SK-N-SH (cell line): ENCODE measurements at regions not wholly inside any gene's neighbourhood (a gene's known extent, or its start where the extent isn't known, plus 50 kb on each side); places are given as distances from the start of the nearest gene placed in this dataset.

ENCODE experiments used
- CTCF ChIA-PET: fragments of 300-600, 350-600 bp; formaldehyde crosslinking; extraction: SDS; loops from one replicate; lab custom pipeline; 2021; lab: Yijun Ruan, JAX
- POLR2A ChIA-PET: fragments of 350-600 bp; sonication (Branson Sonifier 250); formaldehyde crosslinking; extraction: SDS; loops from one replicate; lab custom pipeline; 2020; ENCODE audit warnings: antibody characterized with exemption, inconsistent platforms; lab: Yijun Ruan, JAX
- DNase-seq: peaks from one replicate; pipeline ENCODE4 v3.0.0; 2012
- H2AFZ ChIP-seq: fragments of 200-600 bp; sonication (generic); 2 replicates; pipeline ENCODE4 v1.8.1; 2016; ENCODE audit warnings: antibody characterized with exemption, mild to moderate bottlenecking, low read depth
- H3F3A ChIP-seq: fragments of 200-600 bp; sonication (generic); replicated peaks from 2 replicates; pipeline ENCODE3; 2016; ENCODE audit warnings: antibody characterized with exemption, mild to moderate bottlenecking; ENCODE audit not compliant: insufficient read depth
- H3K27ac ChIP-seq, 2 experiments: fragments of 200-500 bp in 1 of 2; fragments of 200-600 bp in 1 of 2; sonication (Bioruptor generic) in 1 of 2; sonication (generic), shearing (Covaris generic) in 1 of 2; 2 replicates each; pipeline versions ENCODE4 v1.5.1 to v1.6.1; 2014 to 2016; ENCODE audit warnings: low read depth in 2 of 2, inconsistent platforms in 1 of 2, low read length in 1 of 2, mild to moderate bottlenecking in 1 of 2, mixed read lengths in 1 of 2
- H3K27me3 ChIP-seq: fragments of 200-600 bp; sonication (generic), shearing (Covaris generic); 2 replicates; pipeline ENCODE4 v1.6.1; 2016; ENCODE audit warnings: mixed run types; ENCODE audit not compliant: insufficient read depth
- H3K36me3 ChIP-seq, 2 experiments: fragments of 200-500 bp in 1 of 2; fragments of 200-600 bp in 1 of 2; sonication (Bioruptor generic) in 1 of 2; sonication (generic) in 1 of 2; replicated peaks in 1 of 2; 2 replicates each; pipeline versions ENCODE3 to v1.5.1; 2014 to 2016; ENCODE audit warnings: low read length in 1 of 2, mild to moderate bottlenecking in 1 of 2; ENCODE audit not compliant: insufficient read depth in 2 of 2, control insufficient read depth in 1 of 2
- H3K4me1 ChIP-seq, 2 experiments: fragments of 200-500 bp in 1 of 2; fragments of 200-600 bp in 1 of 2; sonication (Bioruptor generic) in 1 of 2; sonication (generic), shearing (Covaris generic) in 1 of 2; 2 replicates each; pipeline versions ENCODE4 v1.5.1 to v1.6.1; 2014 to 2016; ENCODE audit warnings: low read depth in 1 of 2, low read length in 1 of 2, mixed run types in 1 of 2; ENCODE audit not compliant: insufficient read depth in 2 of 2, control insufficient read depth in 1 of 2
- H3K4me2 ChIP-seq: fragments of 200-600 bp; sonication (generic), shearing (Covaris generic); 2 replicates; pipeline ENCODE4 v1.6.1; 2017; ENCODE audit warnings: mixed run types
- H3K4me3 ChIP-seq, 2 experiments: fragments of 200-500 bp in 1 of 2; fragments of 200-600 bp in 1 of 2; sonication (Bioruptor generic) in 1 of 2; sonication (generic), shearing (Covaris generic) in 1 of 2; 2 replicates each; pipeline versions ENCODE4 v1.5.1 to v1.8.1; 2014 to 2016; ENCODE audit warnings: low read depth in 2 of 2, inconsistent platforms in 1 of 2, low read length in 1 of 2, mild to moderate bottlenecking in 1 of 2, mixed read lengths in 1 of 2, moderate library complexity in 1 of 2
- H3K79me2 ChIP-seq: fragments of 200-600 bp; sonication (generic); 2 replicates; pipeline ENCODE4 v1.8.1; 2017; ENCODE audit warnings: mild to moderate bottlenecking; ENCODE audit not compliant: insufficient read depth
- H3K9ac ChIP-seq: fragments of 200-600 bp; sonication (generic); 2 replicates; pipeline ENCODE4 v1.6.1; 2017; ENCODE audit warnings: mixed run types
- H3K9me2 ChIP-seq: fragments of 200-600 bp; sonication (generic); 2 replicates; pipeline ENCODE4 v1.6.1; 2017; ENCODE audit warnings: mixed run types
- H3K9me3 ChIP-seq: fragments of 200-600 bp; sonication (generic); 2 replicates; pipeline ENCODE4 v1.6.1; 2017; ENCODE audit warnings: mixed run types, mild to moderate bottlenecking, moderate library complexity
- H4K20me1 ChIP-seq: fragments of 200-600 bp; sonication (generic); 2 replicates; pipeline ENCODE4 v1.6.1; 2017; ENCODE audit warnings: mild to moderate bottlenecking, mixed run types; ENCODE audit not compliant: insufficient read depth
- CHD2 ChIP-seq: fragments of 150-350 bp; IDR thresholded peaks from 2 replicates; pipeline ENCODE4 v1.6.1; 2018; ENCODE audit warnings: low read length; ENCODE audit not compliant: partially characterized antibody
- CTCF ChIP-seq: fragments of 200-600 bp; sonication (generic); IDR thresholded peaks from 2 replicates; pipeline ENCODE4 v1.6.1; 2017; ENCODE audit warnings: antibody characterized with exemption, mild to moderate bottlenecking, moderate library complexity
- ELF1 ChIP-seq: IDR thresholded peaks from 2 replicates; pipeline ENCODE4 v1.4.0; 2012
- EZH2phosphoT487 ChIP-seq: fragments of 200-600 bp; sonication (generic); IDR thresholded peaks from 2 replicates; pipeline ENCODE4 v1.6.1; 2017; ENCODE audit warnings: low read depth, mixed run types, mild to moderate bottlenecking, antibody characterized with exemption, moderate library complexity, borderline replicate concordance
- FOSL2 ChIP-seq: IDR thresholded peaks from 2 replicates; pipeline ENCODE4 v1.4.0; 2012; ENCODE audit warnings: low read depth, mild to moderate bottlenecking, moderate library complexity, borderline replicate concordance
- FOXJ3 ChIP-seq: sonication (generic); formaldehyde crosslinking; IDR thresholded peaks from 2 replicates; pipeline ENCODE4 v1.5.1; 2020; ENCODE audit warnings: mild to moderate bottlenecking, missing genetic modification reagents
- FOXM1 ChIP-seq: IDR thresholded peaks from 2 replicates; pipeline ENCODE4 v1.4.0; 2012; ENCODE audit warnings: low read depth, mild to moderate bottlenecking
- IRF3 ChIP-seq: fragments of 150-350 bp; IDR thresholded peaks from 2 replicates; pipeline ENCODE4 v1.6.1; 2016; ENCODE audit warnings: mild to moderate bottlenecking, low read depth, low read length
- JUND ChIP-seq: IDR thresholded peaks from 2 replicates; pipeline ENCODE4 v1.4.0; 2012
- NFIC ChIP-seq: IDR thresholded peaks from 2 replicates; pipeline ENCODE4 v1.4.0; 2012; ENCODE audit warnings: borderline replicate concordance
- PBX3 ChIP-seq: IDR thresholded peaks from 2 replicates; pipeline ENCODE4; 2012
- POLR2AphosphoS5 ChIP-seq: IDR thresholded peaks from 2 replicates; pipeline ENCODE4 v1.6.1; 2012; ENCODE audit warnings: low read depth, low read length
- RAD21 ChIP-seq: IDR thresholded peaks from 2 replicates; pipeline ENCODE4 v1.6.1; 2012; ENCODE audit warnings: mild to moderate bottlenecking, low read length
- RCOR1 ChIP-seq: fragments of 150-350 bp; IDR thresholded peaks from 2 replicates; pipeline ENCODE4 v1.6.1; 2017; ENCODE audit warnings: antibody characterized with exemption, low read length
- RFX5 ChIP-seq: IDR thresholded peaks from 2 replicates; pipeline ENCODE4 v1.6.1; 2012; ENCODE audit warnings: mild to moderate bottlenecking, improper control_type of control experiment, low read length
- RXRA ChIP-seq: IDR thresholded peaks from 2 replicates; pipeline ENCODE4 v1.4.0; 2012; ENCODE audit warnings: low read depth, mild to moderate bottlenecking, borderline replicate concordance
- SIN3A ChIP-seq: IDR thresholded peaks from 2 replicates; pipeline ENCODE4 v1.6.1; 2012; ENCODE audit warnings: low read depth, mild to moderate bottlenecking, low read length, moderate library complexity, borderline replicate concordance
- TAF1 ChIP-seq: IDR thresholded peaks from 2 replicates; pipeline ENCODE4 v1.6.1; 2012; ENCODE audit warnings: low read depth, mild to moderate bottlenecking, low read length, moderate library complexity, borderline replicate concordance
- USF1 ChIP-seq: IDR thresholded peaks from 2 replicates; pipeline ENCODE4 v1.4.0; 2012; ENCODE audit warnings: low read depth, borderline replicate concordance
- YY1 ChIP-seq: IDR thresholded peaks from 2 replicates; pipeline ENCODE4 v1.4.0; 2012; ENCODE audit warnings: low read depth, mild to moderate bottlenecking
- WGBS: methylation state at CpG from one replicate; pipeline ENCODE4 v1.1.6; 2017; ENCODE audit warnings: low lambda C conversion rate; 5-methylcytosine and 5-hydroxymethylcytosine counted together

GRCh38 chr22:22740560-22741276 is 96.3 kb downstream of the GGTLC2 start:
- Histone ChIP-seq H4K20me1 (no peaks in the 10 kb centered on the region), H3K4me3 (no peak overlapping the region), H2AFZ (no peak overlapping the region), H3K36me3 (no peaks in the 10 kb centered on the region), H3K9ac (no peak overlapping the region), H3K9me3 (no peaks in the 10 kb centered on the region), H3K4me2 (no peak overlapping the region), H3K27me3 (no peaks in the 10 kb centered on the region; the same call in 1 of the 2 replicates), H3K9me2 (no peaks in the 10 kb centered on the region), H3K27ac (no peak overlapping the region), H3F3A (no peaks in the 10 kb centered on the region), H3K4me1 (no peaks in the 10 kb centered on the region; a peak in 1 of 4 replicates), H3K79me2 (no peaks in the 10 kb centered on the region)
- no peak for TF ChIP-seq PBX3
- no peak for TF ChIP-seq RCOR1
- TF ChIP-seq CTCF, result no peak
- TF ChIP-seq NFIC, result no peak
- TF ChIP-seq FOXM1, result no peak
- WGBS, result 9% methylated on average over 5 of the region's 5 CpGs
- CTCF ChIA-PET, result interaction anchor here (0.7 to 5.6 kb wide), 4 partner anchors 13 to 48 kb away, joined by 3 to 27 read pairs (median 6); no protein-coding TSS in a partner anchor
- POLR2A ChIA-PET, result no interaction called here
- DNase-seq, result no peak

GRCh38 chr22:22741843-22742242 is 97.4 kb downstream of the GGTLC2 start:
- no peak overlapping the region for H3K9ac ChIP-seq
- no peaks in the 10 kb centered on the region for H3K79me2 ChIP-seq
- no peaks in the 10 kb centered on the region for H3F3A ChIP-seq
- no peaks in the 10 kb centered on the region for H3K36me3 ChIP-seq
- TF ChIP-seq EZH2phosphoT487, result no peak
- no peak for TF ChIP-seq FOSL2
- no peak for TF ChIP-seq CHD2
- TF ChIP-seq USF1, result no peak
- TF ChIP-seq TAF1, result no peak
- TF ChIP-seq YY1, result no peak
- TF ChIP-seq RFX5, result no peak
- no peak for TF ChIP-seq ELF1
- TF ChIP-seq POLR2AphosphoS5, result no peak
- TF ChIP-seq IRF3, result no peak
- TF ChIP-seq RXRA, result no peak
- no peak for TF ChIP-seq JUND
- TF ChIP-seq RAD21, result no peak
- TF ChIP-seq SIN3A, result no peak
- no peak for TF ChIP-seq FOXJ3 (CRISPR knock-in tag)
- no peak overlapping the region for H3K27ac ChIP-seq
- CTCF ChIA-PET, result interaction anchor here (0.9 to 5.6 kb wide), 4 partner anchors 8 to 47 kb away, joined by 3 to 27 read pairs (median 6); no protein-coding TSS in a partner anchor
- H3K27me3 ChIP-seq, result no peaks in the 10 kb centered on the region; the same call in 1 of the 2 replicates
- POLR2A ChIA-PET, result no interaction called here
- no peaks in the 10 kb centered on the region for H4K20me1 ChIP-seq
- H2AFZ ChIP-seq, result no peak overlapping the region
- DNase-seq, result no peak
- WGBS, result 11% methylated on average over 4 of the region's 4 CpGs
- H3K9me3 ChIP-seq, result no peaks in the 10 kb centered on the region
- no peaks in the 10 kb centered on the region for H3K4me1 ChIP-seq
- H3K4me2 ChIP-seq, result no peak overlapping the region
- H3K9me2 ChIP-seq, result no peaks in the 10 kb centered on the region
- no peak overlapping the region for H3K4me3 ChIP-seq
